Brain microvascular endothelial cell (primary cell): ENCODE measurements at regions not wholly inside any gene's neighbourhood (a gene's known extent, or its start where the extent isn't known, plus 50 kb on each side); places are given as distances from the start of the nearest gene placed in this dataset.
A peak's percentile ranks its signal among the peaks of the same experiment; 100 is the strongest.

Source experiments
- DNase-seq: peaks from one replicate; pipeline ENCODE4 v3.0.0-alpha.2; 2020
- H3K27ac ChIP-seq: fragments of 250-450 bp; sonication (Bioruptor Pico); 2 replicates; pipeline ENCODE4 v1.5.1; 2020; ENCODE audit warnings: mild to moderate bottlenecking, moderate library complexity
- H3K27me3 ChIP-seq: fragments of 250-450 bp; sonication (Bioruptor Pico); replicated peaks from 2 replicates; pipeline ENCODE4 v1.5.1; 2020; ENCODE audit warnings: mild to moderate bottlenecking
- H3K36me3 ChIP-seq: fragments of 250-450 bp; sonication (Bioruptor Pico); replicated peaks from 2 replicates; pipeline ENCODE4 v1.5.1; 2020; ENCODE audit warnings: mild to moderate bottlenecking
- H3K4me3 ChIP-seq: 2 replicates; pipeline ENCODE4 v1.5.1; 2011; ENCODE audit warnings: low read depth, mild to moderate bottlenecking, control low read depth, low read length, moderate library complexity
- CTCF ChIP-seq: IDR thresholded peaks from 2 replicates; pipeline ENCODE4 v1.5.1; 2011; ENCODE audit warnings: low read depth, mild to moderate bottlenecking, moderate library complexity, low read length, control low read depth, inconsistent platforms; ENCODE audit errors: missing control alignments
- in situ Hi-C: cut with HindIII; loops from 2 replicates; pipeline ENCODE4 v1.10.0; 2017; ENCODE audit warnings: low sequenced_read_pairs, low pct_ligation_motif_present

- Histone ChIP-seq H3K4me3 (no peak overlapping the region), H3K36me3 (no peaks in the 10 kb centered on the region), H3K27ac (no peak overlapping the region), H3K27me3 (no peaks in the 10 kb centered on the region)
- no peak for TF ChIP-seq CTCF
- in situ Hi-C loops: no loop called here
- no peak for DNase-seq
Observed at GRCh38 chr7:41570766-41571165, 132.1 kb downstream of the INHBA start.

GRCh38 chr7:41568135-41568534, 134.8 kb downstream of the INHBA start:
- no peak for DNase-seq
- no peaks in the 10 kb centered on the region for H3K27me3 ChIP-seq
- TF ChIP-seq CTCF: no peak
- H3K4me3 ChIP-seq: no peak overlapping the region
- no peaks in the 10 kb centered on the region for H3K36me3 ChIP-seq
- in situ Hi-C loops: no loop called here
- H3K27ac ChIP-seq: no peak overlapping the region

GRCh38 chr7:41567731-41568114, 135.2 kb downstream of the INHBA start:
- Histone ChIP-seq H3K4me3 (no peak overlapping the region), H3K27ac (no peak overlapping the region), H3K36me3 (no peaks in the 10 kb centered on the region), H3K27me3 (no peaks in the 10 kb centered on the region)
- peak; percentile 33 for DNase-seq
- in situ Hi-C loops: no loop called here
- TF ChIP-seq CTCF: no peak

- Histone ChIP-seq H3K27ac (no peak overlapping the region), H3K36me3 (no peaks in the 10 kb centered on the region), H3K4me3 (no peak overlapping the region), H3K27me3 (no peaks in the 10 kb centered on the region)
- TF ChIP-seq CTCF: no peak
- no peak for DNase-seq
- in situ Hi-C loops: no loop called here
Observed at GRCh38 chr7:41567031-41567730, 135.7 kb downstream of the INHBA start.

- no peak for TF ChIP-seq CTCF
- Histone ChIP-seq H3K27me3 (no peaks in the 10 kb centered on the region), H3K4me3 (no peak overlapping the region), H3K27ac (no peak overlapping the region), H3K36me3 (no peaks in the 10 kb centered on the region)
- no peak for DNase-seq
- in situ Hi-C loops: no loop called here
Observed at GRCh38 chr7:41566581-41566980, 136.3 kb downstream of the INHBA start.

GRCh38 chr7:41565655-41566054, 137.2 kb downstream of the INHBA start:
- DNase-seq: no peak
- Histone ChIP-seq H3K27me3 (no peaks in the 10 kb centered on the region), H3K27ac (no peak overlapping the region), H3K4me3 (no peak overlapping the region), H3K36me3 (no peaks in the 10 kb centered on the region)
- no peak for TF ChIP-seq CTCF
- in situ Hi-C loops: no loop called here
